ENCODE measurements at regions not wholly inside any gene's neighbourhood (a gene's known extent, or its start where the extent isn't known, plus 50 kb on each side); places are given as distances from the start of the nearest gene placed in this dataset.

DNA sequence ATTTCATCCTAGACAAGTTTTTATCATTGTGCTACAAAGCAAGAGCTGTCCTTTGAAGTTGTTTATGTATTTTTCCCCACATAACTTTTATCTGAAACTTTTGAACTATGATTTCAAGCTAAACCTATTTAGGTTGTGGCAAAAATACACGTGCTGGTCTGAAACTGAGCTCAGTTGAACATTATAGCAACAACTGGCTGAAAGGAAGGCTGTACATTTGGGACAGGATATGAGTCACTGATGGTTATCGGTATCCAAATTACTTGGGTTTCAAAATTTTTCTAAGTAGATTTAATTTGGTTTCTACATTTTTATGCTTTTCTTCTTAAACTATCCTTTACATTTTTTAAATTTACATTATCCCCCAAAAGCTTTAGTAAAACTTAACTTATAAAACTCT lies 627.3 kb upstream of the NUDT12 start:
- no peak for DNase-seq (ENCODE audit: low spot score in 2 of 2)
- FAIRE-seq, result no peak

DNA sequence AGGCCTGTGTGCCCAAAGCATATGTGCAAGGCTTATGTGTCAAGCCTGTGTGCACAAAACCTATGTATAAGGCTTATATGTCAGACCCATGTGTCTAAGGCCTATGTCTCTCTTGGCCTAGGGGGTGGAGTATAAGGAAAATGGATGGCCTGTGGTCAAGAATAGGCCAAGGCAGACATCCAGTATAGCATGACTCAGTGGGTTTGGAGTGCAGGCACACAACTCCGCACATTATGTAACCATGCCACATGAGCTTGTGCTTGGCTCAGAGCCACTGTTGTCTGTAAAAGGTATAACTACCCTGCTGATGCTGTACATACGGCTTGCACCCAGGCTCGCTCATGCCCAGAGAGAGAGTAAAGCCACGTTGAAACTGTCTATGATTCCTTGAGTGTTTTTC lies 626.4 kb upstream of the NUDT12 start:
- DNase-seq (ENCODE audit: low spot score in 2 of 2), result no peak
- FAIRE-seq, result no peak

DNA sequence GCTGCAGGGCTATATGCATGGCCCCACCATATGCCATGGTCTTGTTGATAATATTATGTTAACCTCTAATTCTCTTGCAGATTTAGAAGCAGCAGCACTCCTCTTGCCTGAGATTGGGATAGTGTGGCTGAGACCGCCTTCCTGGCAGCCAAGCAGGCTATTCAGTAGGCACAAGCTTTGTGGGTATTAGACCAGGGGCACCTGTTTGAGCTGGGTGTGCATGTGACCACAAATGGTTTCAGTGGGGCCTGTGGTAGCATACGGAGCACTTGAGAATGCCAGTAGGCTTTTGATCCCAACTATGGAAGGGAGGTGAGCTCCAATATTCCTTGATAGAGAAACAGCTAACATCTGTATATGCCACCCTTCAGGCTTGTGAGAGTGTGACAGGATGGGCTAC lies 625.1 kb upstream of the NUDT12 start:
- no peak for FAIRE-seq
- DNase-seq (ENCODE audit: low spot score in 2 of 2), result no peak

DNA sequence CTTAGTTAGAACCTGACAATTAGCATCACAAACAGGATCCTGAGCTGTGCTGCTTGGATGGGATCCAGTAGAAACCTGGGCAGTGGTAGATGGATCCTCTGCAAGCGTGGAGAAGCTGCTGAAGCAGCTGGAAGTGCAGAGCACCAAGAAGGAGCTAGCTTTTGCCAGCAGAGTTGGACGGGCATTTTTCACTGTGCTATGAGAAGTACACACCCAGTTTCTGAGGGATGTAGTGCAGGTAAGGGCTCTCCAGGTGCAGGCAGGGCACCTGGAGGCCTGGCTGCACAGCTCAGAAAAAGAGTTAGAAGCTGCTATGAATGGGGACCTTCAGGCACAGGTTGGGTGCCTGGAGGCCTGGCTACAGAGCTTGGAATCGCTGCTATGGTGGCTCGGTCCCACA lies 623.9 kb upstream of the NUDT12 start:
- no peak for FAIRE-seq

DNA sequence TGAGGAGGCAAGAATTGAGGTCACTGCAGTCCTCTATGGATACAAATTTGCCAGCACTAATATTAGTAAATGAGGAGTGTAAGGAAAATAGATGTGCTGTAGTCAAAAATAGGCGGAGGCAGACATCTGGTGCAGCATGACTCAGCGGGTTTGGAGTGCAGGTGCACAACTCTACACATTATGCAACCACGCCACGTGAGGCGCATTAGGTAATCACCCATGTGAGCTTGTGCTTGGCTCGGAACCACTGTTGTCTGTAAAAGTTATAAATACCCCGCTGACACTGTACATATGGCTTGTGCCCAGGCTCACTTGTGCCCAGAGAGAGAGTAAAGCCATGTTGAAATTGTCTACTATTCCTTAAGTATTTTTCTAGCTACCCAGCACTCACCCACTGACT lies 623.5 kb upstream of the NUDT12 start:
- FAIRE-seq, result no peak
- DNase-seq (ENCODE audit: low spot score in 2 of 2), result no peak

More for the DNA sequence above, 623.9 kb upstream of the NUDT12 start:
- DNase-seq (ENCODE audit: low spot score in 2 of 2), result no peak

DNA sequence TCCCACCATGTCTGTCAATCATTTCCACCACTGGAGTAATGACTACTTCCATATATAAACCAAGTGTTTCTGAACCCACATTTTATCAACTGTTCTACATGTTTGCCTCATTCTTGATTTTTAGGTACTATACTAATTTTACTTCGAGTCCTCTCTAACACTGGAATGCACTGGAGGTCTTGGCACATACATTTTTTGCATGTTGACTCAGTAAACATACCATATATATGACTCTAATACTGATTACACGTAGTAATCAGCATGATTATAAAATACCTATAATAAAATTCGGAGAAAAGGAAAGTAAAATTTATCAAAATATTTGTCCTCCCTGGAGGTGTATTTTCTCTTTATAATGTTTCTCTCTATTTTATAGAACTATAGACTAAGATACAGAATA lies 621.7 kb upstream of the NUDT12 start:
- DNase-seq (ENCODE audit: low spot score in 2 of 2), result no peak
- FAIRE-seq, result no peak

DNA sequence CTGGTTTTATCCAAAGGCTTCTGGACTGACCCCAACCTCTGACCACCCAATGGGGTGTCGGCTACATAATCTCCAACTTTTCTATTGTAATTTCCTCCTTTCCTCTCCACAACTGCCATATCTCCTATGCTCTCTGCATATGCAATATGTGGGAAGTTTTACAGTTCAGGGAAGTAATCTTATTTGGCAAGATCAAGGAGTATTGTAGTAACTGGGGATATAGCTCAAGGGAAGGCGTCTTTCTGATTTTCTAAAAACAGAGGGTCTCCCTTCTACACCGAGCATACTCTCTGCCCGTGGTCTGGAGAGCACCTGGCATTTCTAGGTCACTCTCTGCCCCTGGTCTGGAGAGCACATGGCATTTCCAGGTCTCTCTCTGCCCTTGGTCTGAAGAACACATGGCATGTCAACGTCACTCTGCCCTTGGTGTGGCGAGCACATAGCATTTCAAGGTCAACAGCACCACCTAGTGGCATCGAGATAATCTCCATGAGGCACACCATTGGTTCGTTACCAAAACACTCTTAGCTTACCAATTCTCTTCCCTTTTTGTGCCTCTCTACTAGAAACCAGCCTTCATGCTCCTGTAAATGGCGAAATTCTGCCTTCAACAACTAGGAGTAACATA lies 616.4 kb upstream of the NUDT12 start:
- DNase-seq (ENCODE audit: low spot score in 2 of 2) (peak; percentile 3 to 6), FAIRE-seq (no peak)

DNA sequence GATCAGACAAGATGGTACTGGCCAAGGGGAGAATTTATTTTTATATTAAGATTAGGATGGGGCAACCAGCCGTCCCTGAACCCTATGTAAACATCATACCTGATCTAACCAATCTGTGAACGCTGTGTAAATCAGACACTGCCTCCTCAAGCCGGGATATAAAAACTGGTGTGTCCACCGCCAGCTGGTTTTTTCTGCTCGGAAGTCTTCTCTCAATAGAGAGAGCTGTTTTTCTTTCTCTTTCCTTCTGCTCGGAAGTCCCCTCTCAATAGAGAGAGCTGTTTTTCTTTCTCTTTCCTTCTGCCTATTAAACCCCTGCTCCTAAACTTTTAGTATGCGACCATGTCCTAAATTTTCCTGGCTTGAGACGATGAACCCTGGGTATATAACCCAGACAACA lies 615.5 kb upstream of the NUDT12 start:
- FAIRE-seq (no peak), DNase-seq (ENCODE audit: low spot score in 2 of 2) (no peak)

DNA sequence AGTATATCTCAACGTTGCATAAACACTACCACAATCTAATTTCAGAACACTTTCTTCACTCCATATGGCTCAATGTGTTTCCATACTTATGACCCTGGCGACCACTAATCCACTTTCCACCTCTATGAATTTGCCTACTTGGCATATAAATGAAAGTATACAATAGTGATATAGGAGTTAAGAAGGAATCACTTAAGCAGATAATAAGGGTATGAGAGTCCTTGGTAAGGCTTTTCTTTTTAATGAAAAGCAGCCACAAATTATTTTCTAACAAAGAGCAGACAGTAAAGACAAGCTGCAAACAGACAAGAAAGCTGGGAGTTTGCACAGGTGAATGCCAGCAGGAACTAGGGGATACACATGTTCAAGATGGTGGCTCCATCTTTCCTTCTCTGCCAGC lies 615.1 kb upstream of the NUDT12 start:
- DNase-seq (ENCODE audit: low spot score in 2 of 2), result no peak
- FAIRE-seq, result no peak

DNA sequence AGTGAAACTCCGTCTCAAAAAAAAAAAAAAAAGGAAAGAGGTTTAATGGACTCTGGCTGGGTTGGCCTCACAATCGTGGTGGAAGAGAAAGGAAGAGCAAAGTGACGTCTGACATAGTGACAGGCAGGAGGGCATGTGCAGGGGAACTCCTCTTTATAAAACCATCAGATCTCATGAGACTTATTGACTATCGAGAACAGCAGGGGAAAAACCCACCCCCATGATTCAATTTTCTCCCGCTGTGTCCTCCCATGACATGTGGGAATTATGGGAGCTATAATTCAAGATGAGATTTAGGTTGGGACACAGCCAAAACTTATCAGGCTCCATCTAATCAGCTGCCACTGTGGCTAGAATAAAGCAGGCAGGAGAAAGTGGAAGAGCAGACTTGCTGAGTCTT lies 610.4 kb upstream of the NUDT12 start:
- FAIRE-seq, result no peak

DNA sequence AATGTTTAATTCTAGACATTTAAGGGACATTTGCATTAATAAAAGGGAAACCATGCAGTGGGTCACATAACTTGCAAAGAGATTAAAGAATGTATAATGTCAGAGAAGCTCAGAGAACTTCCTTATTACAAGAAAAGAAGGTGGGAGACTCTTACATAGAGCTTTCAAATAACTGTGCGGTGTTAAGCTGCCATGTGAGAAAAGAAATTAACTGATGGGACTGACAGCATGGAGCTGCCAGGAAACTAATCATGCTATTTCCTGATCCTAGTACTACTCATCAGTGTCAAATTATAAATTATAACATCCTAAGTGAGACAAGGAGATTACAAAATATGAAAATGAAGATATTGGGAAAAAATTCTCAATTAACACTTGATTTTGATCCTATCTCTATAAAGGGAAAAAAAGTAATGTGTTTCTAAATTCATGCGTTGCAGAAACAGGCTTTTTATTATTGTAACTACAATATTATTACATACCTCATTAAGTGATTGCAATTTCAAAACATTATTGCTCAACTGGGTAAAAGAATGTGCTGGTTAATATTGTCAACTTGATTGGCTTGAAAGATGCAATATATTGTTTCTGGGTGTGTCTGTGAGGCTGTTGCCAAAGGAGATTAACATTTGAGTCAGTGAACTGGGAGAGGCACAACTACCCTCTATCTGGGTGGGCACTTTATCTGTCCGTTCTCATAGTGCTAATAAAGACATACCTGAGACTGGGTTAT lies 609.5 kb upstream of the NUDT12 start:
- FAIRE-seq (no peak), DNase-seq (ENCODE audit: low spot score in 2 of 2) (no peak)

More for the DNA sequence above, 610.4 kb upstream of the NUDT12 start:
- no peak for DNase-seq (ENCODE audit: low spot score in 2 of 2)

DNA sequence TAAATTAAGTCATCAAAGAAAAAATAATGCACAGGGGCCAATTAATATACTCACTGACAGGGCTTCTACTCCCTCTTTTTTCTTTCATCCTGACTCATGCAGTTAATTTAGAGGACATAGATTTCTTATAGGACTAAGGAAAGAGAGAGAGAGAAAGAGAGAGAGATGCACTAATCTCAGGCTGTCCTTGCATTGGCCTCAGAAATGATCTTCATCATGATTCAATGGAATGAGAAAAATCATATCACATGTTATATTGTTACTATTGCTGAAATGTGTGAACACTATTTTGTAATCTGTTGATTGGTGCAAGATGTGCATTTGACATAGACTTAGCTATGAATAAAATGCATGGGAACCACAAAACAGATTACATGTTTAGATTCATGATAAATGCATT lies 608.3 kb upstream of the NUDT12 start:
- FAIRE-seq (no peak), DNase-seq (ENCODE audit: low spot score in 2 of 2) (no peak)

DNA sequence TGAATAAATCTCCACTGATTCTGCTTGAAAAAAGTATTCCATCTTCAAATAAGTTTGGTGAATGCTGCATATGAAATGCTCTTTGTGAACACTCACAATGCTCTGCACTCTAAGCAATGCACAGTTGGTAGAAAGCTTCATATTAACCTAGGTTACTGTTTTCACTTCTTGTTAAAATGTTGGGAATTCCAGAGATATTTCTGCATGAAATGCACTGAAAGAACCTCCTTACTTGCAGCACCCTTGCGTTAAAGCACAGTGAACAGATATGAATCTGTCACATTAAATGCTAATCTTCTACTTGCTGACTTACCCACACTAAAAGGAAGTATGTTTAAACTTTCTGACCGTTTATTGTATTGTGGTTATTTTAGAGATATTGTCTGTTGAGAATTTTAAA lies 584.1 kb upstream of the NUDT12 start:
- FAIRE-seq (no peak), DNase-seq (ENCODE audit: low spot score in 2 of 2) (no peak)

DNA sequence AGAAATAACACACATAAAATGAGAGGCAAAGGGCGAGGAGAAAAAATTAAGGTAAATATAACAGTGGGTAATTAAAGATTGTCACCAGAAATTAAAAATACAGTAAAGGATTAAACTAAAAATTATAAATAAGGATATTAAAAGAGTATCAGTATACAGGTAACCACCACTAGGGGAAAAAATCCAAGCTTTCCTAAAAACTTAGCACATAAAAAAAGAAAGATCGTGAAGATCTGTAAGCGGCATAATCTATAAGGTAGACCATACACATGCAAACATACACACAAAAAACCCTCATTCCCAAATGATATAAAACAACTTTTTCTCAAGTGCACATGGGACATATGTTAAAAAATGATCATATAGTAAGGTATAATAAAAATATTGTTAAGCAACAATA lies 577.3 kb upstream of the NUDT12 start:
- FAIRE-seq (no peak), DNase-seq (ENCODE audit: low spot score in 2 of 2) (no peak)

DNA sequence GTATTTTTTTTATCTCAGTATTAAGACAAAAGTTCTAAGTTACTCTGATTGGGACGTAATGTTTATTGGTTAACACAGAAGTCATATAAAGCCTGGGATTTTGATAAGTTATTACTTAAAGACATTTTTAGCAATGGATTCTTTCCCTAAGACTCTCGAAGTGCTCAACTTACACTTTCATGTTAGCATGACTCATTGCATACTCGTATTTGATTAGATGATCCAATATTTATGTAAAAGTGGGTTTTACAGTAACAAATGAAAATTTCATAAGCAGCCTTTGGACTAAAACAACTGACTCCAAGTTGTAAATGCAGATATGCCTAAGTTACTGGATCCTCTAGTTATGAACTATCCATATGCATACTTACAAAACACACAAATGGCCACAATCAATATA lies 567.7 kb upstream of the NUDT12 start:
- DNase-seq (ENCODE audit: low spot score in 2 of 2), result no peak
- no peak for FAIRE-seq

DNA sequence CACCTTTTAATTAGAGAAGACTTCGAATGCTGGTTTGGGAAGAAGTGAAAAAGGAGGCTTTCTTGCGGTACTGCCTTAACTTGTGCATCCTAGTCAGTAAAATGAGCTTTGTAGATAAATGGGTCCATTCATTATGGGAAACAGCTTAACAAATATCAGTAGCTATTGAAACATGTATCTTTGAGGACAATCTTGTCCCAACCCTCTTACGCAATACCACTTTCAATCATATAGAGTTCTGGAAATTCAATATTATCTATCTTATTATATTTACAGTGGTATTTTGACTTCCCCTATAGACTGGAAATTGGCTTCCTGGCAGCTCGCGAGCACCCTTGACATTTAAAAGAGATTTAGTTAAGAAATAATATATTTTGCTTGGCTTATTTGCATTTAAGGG lies 565.8 kb upstream of the NUDT12 start:
- FAIRE-seq (no peak), DNase-seq (ENCODE audit: low spot score in 2 of 2) (no peak)

DNA sequence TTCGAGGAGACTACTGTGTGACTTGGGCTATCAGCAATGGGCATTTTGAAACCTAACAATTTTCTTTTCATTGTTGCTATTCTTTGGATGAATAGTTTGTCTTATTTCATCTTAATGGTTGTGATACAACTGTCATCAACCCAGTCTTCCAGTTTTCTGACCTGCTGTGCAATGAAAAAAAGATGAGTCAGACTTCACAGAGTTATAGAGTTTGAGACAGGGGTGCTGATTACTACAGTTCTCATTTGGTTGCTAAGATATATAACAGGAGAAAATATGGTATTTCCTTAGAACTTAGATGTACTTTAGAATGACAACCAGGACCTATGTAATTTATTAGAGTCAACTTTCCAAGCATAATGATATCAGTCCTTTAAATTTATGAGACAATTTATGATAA lies 564.4 kb upstream of the NUDT12 start:
- FAIRE-seq (no peak), DNase-seq (ENCODE audit: low spot score in 2 of 2) (no peak)

DNA sequence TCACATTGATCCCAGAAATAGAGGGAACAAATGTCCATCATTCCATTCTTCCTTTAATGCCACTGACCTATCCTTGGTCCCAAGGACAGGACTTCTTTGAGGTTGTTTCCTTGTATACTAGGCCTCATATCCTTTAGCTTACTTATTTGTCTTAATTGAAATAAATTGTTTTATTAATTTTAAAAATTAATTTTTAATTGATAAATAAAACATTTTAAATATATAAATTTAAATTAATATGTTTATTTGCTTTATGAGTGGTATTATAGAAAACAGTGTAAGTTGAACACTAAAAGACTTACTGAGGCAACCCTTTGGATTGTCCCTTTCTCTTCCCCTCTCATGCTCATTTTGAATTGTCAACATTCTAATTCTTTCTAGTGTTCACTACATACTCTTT lies 556.9 kb upstream of the NUDT12 start:
- no peak for DNase-seq (ENCODE audit: low spot score in 2 of 2)
- no peak for FAIRE-seq

DNA sequence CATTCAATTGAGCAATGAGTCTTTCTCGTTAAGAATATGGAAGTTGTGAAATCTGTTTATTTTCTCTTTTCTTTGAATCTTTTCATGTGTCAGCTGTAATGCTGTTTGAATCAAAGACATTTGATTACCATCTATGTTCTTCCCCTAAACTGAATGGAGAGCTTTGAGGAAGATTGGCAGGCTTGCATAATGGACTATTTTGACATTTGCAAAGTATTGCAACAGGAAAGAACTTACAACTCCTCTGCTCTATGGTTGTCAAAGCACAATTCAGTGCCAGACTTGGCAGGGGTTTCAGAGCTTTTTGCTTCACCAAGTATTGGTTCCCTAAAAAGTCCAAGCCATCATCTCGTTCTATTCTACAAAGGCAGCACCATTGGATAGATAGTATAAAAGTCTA lies 549.0 kb upstream of the NUDT12 start:
- DNase-seq (ENCODE audit: low spot score in 2 of 2), result no peak
- FAIRE-seq, result no peak

DNA sequence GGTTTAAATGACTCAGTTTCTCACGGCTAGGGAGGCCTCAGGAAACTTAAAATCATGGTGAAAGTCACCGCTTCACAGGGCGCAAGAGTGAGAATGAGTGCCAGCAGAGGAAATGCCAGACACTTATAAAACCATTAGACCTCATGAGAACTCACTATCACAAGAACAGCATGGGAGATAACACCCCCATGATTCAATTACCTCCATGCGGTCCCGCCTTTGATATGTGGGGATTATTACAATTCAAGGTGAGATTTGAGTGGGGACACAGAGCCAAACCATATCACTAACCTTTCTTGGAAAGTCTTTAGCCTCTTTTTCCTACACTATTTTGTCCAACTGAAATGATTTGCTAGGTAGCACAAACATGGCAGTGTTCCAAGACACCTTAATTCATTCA lies 533.9 kb upstream of the NUDT12 start:
- FAIRE-seq (no peak), DNase-seq (ENCODE audit: low spot score in 2 of 2) (no peak)

DNA sequence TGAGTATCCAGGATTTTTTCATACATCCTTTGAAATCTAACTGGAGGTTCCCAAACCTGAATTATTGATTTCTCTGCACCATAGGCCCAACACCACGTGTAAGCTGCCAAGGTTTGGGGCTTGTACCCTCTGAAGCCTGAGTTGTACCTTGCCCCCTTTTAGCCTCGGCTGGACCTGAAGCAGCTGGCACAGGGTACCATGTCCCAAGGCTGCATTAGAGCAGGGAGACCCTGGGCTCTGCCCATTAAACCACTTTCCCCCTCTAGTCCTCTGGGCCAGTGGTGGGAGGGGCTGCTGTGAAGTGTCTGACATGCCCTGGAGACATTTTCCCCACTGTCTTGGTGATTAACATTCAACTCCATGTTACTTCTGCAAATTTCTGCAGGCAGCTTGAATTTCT lies 532.9 kb upstream of the NUDT12 start:
- DNase-seq (ENCODE audit: low spot score in 2 of 2), result no peak
- FAIRE-seq, result no peak

DNA sequence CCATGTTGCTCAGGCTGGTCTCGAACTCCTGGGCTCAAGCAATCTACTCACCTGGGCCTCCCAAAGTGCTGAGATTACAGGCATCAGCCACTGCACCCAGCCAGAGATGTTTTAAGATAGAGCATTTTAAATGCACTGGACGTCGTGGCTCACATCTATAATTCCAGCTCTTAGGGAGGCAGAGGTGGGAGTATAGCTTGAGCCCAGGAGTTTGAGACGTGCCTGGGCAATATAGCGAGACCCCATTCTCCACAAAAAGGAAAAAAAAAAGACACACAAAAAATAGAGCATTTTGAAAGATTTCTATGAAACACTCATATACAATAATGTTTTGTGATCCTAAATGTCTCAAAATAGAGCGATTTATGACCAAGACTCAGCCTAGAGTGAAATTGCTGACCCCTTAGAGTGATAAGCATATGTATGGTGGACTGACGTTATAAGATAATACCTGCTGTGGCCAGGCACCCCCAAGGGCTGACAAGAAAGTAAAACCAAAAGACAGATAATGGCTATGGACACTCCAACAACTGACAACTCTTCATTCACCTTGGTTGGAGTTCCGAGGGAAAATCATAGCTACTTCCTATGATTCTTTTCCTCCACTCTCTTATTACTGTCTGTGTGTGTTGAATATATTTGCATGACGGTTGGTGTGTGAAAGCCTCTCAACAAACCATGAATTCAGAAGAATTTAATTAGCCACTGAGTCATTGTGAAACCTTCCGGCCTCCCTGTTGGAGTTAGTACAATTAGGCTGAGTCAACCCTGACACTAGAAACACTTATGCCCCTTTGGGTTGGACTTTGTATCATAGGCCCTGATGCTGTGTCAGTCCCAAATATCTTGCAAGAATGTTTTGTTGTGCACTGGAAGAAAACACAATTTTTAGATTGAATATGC lies 526.5 kb upstream of the NUDT12 start:
- FAIRE-seq (no peak), DNase-seq (ENCODE audit: low spot score in 2 of 2) (no peak)
